Large intestine (tissue), 3 donors: ENCODE measurements at regions not wholly inside any gene's neighbourhood (a gene's known extent, or its start where the extent isn't known, plus 50 kb on each side); places are given as distances from the start of the nearest gene placed in this dataset.

Experiments used
- DNase-seq, 2 donors: peaks; one replicate each; pipeline versions ENCODE4 v3.0.0 to v3.0.0-alpha.2; 2013
- H3K27ac ChIP-seq: one replicate; pipeline ENCODE4 v1.5.1; 2013; ENCODE audit warnings: low read length
- H3K27me3 ChIP-seq: 2 replicates; pipeline ENCODE4 v1.6.1; 2013; ENCODE audit warnings: low read length; ENCODE audit not compliant: control insufficient read depth, insufficient read depth
- H3K36me3 ChIP-seq: 2 replicates; pipeline ENCODE4 v1.6.1; 2013; ENCODE audit warnings: low read length; ENCODE audit not compliant: control insufficient read depth, insufficient read depth
- H3K4me1 ChIP-seq: one replicate; pipeline ENCODE4 v1.6.1; 2013; ENCODE audit warnings: low read length; ENCODE audit not compliant: control insufficient read depth, insufficient read depth
- H3K4me3 ChIP-seq: one replicate; pipeline ENCODE4 v1.5.1; 2013; ENCODE audit warnings: low read length
- H3K9me3 ChIP-seq: one replicate; pipeline ENCODE4 v1.6.1; 2013; ENCODE audit warnings: mild to moderate bottlenecking, low read depth, low read length, moderate library complexity; ENCODE audit not compliant: control insufficient read depth
- WGBS: methylation state at CpG from one replicate; pipeline ENCODE4 v1.1.5; 2013; ENCODE audit warnings: low lambda C conversion rate; ENCODE audit not compliant: insufficient coverage; 5-methylcytosine and 5-hydroxymethylcytosine counted together

GRCh38 chr10:128557149-128557710, 431.0 kb upstream of the MKI67 start:
- no peak overlapping the region for H3K27ac ChIP-seq
- H3K27me3 ChIP-seq = peaks cover 6% of the 10 kb centered on the region
- 50% methylated on average over 2 of the region's 12 CpGs for WGBS
- no peak for DNase-seq
- no peak overlapping the region for H3K4me3 ChIP-seq
- H3K9me3 ChIP-seq = no peaks in the 10 kb centered on the region
- H3K36me3 ChIP-seq = no peaks in the 10 kb centered on the region
- H3K4me1 ChIP-seq = no peaks in the 10 kb centered on the region

DNA sequence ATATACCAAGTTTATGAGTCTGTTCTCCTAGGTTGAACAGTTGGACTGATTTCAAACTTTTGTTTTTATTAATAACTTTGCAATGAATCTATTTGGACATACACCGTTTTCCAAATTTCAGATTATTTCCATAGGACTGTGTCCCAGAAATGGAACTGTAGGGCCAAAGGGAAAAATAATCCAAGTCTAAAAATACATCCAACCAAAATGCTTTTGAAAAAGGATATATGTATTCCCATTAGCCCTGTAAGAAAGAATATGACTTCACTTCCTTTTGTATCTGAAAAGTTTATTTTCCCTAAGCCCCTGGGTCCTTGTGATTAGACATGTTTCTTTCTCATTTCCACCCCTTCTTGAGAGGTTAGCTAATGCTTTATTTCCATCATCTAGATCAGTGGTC, 434.2 kb upstream of the MKI67 start:
- no CpG with 5 or more reads among the region's 1 CpG for WGBS

GRCh38 chr10:128560993-128561392, 434.8 kb upstream of the MKI67 start:
- no peaks in the 10 kb centered on the region for H3K36me3 ChIP-seq
- no CpG with 5 or more reads among the region's 3 CpGs for WGBS
- no peak overlapping the region for H3K27ac ChIP-seq
- DNase-seq = no peak
- no peaks in the 10 kb centered on the region for H3K4me1 ChIP-seq
- peaks cover 4% of the 10 kb centered on the region for H3K9me3 ChIP-seq
- H3K27me3 ChIP-seq = peaks cover 2% of the 10 kb centered on the region
- H3K4me3 ChIP-seq = no peak overlapping the region

More for the DNA sequence above, 434.2 kb upstream of the MKI67 start:
- Histone ChIP-seq H3K27ac (no peak overlapping the region), H3K9me3 (peaks cover 4% of the 10 kb centered on the region), H3K27me3 (peaks cover 6% of the 10 kb centered on the region), H3K4me3 (no peak overlapping the region), H3K4me1 (no peaks in the 10 kb centered on the region), H3K36me3 (no peaks in the 10 kb centered on the region)
- no peak for DNase-seq

- no peak for DNase-seq
- no CpG with 5 or more reads among the region's 5 CpGs for WGBS
These were observed 437.2 kb upstream of the MKI67 start for GRCh38 chr10:128563387-128563786.

GRCh38 chr10:128563904-128564303, 437.7 kb upstream of the MKI67 start:
- Histone ChIP-seq H3K4me3 (no peak overlapping the region), H3K36me3 (no peaks in the 10 kb centered on the region), H3K4me1 (no peaks in the 10 kb centered on the region), H3K9me3 (peaks cover 4% of the 10 kb centered on the region), H3K27ac (no peak overlapping the region), H3K27me3 (no peaks in the 10 kb centered on the region)
- WGBS = no CpG with 5 or more reads among the region's 6 CpGs
- no peak for DNase-seq

More at GRCh38 chr10:128563387-128563786, 437.2 kb upstream of the MKI67 start:
- no peaks in the 10 kb centered on the region for H3K36me3 ChIP-seq
- H3K4me3 ChIP-seq = no peak overlapping the region
- H3K27ac ChIP-seq = no peak overlapping the region
- no peaks in the 10 kb centered on the region for H3K4me1 ChIP-seq
- H3K9me3 ChIP-seq = peaks cover 4% of the 10 kb centered on the region
- H3K27me3 ChIP-seq = no peaks in the 10 kb centered on the region

- peaks cover 4% of the 10 kb centered on the region for H3K9me3 ChIP-seq
- H3K4me1 ChIP-seq = no peaks in the 10 kb centered on the region
- H3K4me3 ChIP-seq = no peak overlapping the region
- no peaks in the 10 kb centered on the region for H3K27me3 ChIP-seq
- no peak overlapping the region for H3K27ac ChIP-seq
- no peaks in the 10 kb centered on the region for H3K36me3 ChIP-seq
- no peak for DNase-seq
- WGBS = no CpG with 5 or more reads among the region's 13 CpGs
These were observed 440.2 kb upstream of the MKI67 start for GRCh38 chr10:128566361-128566968.

GRCh38 chr10:128567551-128567950, 441.3 kb upstream of the MKI67 start:
- Histone ChIP-seq H3K27me3 (no peaks in the 10 kb centered on the region), H3K4me3 (no peak overlapping the region), H3K4me1 (no peaks in the 10 kb centered on the region), H3K9me3 (peaks cover 1% of the 10 kb centered on the region), H3K36me3 (no peaks in the 10 kb centered on the region), H3K27ac (no peak overlapping the region)
- WGBS = no CpG with 5 or more reads among the region's 8 CpGs
- no peak for DNase-seq

DNA sequence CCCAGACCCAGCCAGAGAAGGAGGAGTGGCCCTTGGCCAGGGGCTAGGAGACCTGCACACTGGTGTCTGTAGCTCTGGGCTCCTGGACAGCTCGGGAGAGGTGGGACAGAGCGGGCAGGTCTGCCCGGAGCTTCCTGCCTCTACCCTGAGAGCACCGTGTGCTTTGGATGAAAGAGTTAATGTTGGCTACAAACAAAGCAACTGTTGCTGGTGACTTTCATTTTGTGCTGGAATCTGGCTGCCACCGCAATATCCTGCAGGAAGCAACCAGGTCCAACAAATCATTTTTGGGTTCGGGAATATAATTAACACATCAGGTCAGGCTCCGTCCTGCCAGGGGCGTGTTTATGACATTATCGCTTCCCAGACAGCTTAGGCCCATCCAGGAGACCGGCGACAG, 441.8 kb upstream of the MKI67 start:
- no peaks in the 10 kb centered on the region for H3K36me3 ChIP-seq
- H3K27me3 ChIP-seq = no peaks in the 10 kb centered on the region
- no peak overlapping the region for H3K4me3 ChIP-seq
- no peaks in the 10 kb centered on the region for H3K4me1 ChIP-seq
- H3K9me3 ChIP-seq = no peaks in the 10 kb centered on the region
- WGBS = no CpG with 5 or more reads among the region's 11 CpGs
- no peak overlapping the region for H3K27ac ChIP-seq
- DNase-seq = no peak

DNA sequence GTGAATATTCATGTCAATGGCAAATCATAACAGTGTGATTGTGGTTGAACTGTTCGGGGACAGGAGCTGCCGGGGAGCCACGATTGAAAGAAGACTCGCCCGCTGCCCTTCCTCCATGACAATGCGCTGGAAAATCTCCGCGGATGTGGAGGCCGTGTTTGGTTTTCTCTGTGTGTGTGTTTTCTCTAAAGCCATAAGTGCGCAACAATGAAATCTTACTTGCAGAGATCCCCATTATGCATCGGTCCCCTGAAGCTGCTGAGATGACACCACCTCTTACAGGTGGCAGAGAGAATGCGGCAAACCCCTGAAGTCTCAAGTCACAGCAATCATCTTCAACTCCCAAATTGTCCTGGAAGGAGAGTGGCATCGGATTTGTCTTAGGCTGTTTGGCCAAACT, 442.3 kb upstream of the MKI67 start:
- Histone ChIP-seq H3K27me3 (no peaks in the 10 kb centered on the region), H3K4me1 (no peaks in the 10 kb centered on the region), H3K27ac (no peak overlapping the region), H3K4me3 (no peak overlapping the region), H3K36me3 (no peaks in the 10 kb centered on the region), H3K9me3 (no peaks in the 10 kb centered on the region)
- 100% methylated on average over 1 of the region's 13 CpGs for WGBS
- DNase-seq = no peak

DNA sequence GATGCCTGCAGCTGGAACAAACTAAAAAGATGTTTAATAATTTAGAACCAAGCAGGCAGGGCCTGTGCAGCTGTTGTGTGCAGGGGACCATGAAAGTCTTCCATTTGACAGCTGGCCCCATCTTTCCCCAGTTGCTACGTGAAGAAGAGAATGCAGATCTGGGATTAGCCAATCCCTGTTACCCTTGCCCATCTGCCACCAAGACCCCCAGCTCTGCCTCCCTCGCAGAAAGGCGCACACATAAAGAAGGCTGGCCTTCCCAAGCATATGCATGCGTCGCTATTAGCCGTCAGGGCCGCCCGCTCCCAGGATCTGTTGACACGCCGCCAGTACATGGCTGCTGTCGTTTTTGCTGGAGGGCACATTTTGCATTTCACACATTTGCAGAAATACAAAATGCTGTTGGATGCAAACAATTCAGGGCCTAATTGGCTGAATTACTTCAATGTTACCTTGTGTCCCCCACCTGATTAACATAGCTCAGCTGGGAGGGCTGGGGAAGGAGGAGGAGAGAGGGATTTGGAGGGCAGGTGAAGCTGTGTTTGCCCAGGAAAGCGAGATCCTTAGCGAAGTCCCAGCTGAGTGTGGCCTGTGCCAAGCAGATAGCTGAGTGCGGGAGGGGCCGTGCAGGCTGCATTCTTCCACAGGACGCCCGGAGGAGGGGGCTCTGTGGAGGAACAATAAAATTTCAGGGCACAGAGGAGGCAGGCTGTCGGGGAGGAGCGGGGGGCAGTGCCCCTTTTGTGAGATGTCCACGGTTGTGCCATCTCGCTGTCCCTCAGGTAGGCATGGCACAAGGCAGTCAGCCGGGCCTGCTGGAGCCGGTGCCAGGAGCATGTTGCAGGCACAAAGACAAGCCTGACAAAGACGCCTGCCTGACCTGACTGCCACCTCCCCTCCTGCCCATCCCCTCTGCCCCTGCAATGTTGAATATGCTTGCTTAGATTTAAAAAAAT, 443.0 kb upstream of the MKI67 start:
- WGBS = no CpG with 5 or more reads among the region's 24 CpGs
- no peaks in the 10 kb centered on the region for H3K36me3 ChIP-seq
- no peaks in the 10 kb centered on the region for H3K9me3 ChIP-seq
- no peaks in the 10 kb centered on the region for H3K4me1 ChIP-seq
- H3K4me3 ChIP-seq = no peak overlapping the region
- H3K27me3 ChIP-seq = peaks cover 3% of the 10 kb centered on the region
- no peak overlapping the region for H3K27ac ChIP-seq
- DNase-seq = no peak
